ENCODE measurements at regions not wholly inside any gene's neighbourhood (a gene's known extent, or its start where the extent isn't known, plus 50 kb on each side); places are given as distances from the start of the nearest gene placed in this dataset.

DNA sequence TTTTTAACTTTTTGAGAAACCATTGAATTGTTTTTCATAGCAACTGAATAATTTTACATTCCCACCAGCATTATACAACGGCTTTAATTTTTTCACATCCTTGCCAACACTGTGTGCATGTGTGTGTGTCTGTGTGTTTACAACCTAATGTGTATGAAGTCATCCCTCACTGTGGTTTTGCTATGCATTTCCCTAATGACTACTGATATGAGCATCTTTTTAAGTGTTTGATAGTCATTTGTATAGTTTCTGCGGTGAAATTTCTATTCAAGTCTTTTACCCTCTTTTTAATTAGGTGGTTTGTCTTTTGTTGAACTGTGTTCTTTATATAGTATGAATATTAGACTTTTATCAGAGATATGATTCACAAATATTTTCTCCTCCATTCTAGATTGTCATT, 263.1 kb upstream of the COX7C start:
- TF ChIP-seq, protein P1, sequence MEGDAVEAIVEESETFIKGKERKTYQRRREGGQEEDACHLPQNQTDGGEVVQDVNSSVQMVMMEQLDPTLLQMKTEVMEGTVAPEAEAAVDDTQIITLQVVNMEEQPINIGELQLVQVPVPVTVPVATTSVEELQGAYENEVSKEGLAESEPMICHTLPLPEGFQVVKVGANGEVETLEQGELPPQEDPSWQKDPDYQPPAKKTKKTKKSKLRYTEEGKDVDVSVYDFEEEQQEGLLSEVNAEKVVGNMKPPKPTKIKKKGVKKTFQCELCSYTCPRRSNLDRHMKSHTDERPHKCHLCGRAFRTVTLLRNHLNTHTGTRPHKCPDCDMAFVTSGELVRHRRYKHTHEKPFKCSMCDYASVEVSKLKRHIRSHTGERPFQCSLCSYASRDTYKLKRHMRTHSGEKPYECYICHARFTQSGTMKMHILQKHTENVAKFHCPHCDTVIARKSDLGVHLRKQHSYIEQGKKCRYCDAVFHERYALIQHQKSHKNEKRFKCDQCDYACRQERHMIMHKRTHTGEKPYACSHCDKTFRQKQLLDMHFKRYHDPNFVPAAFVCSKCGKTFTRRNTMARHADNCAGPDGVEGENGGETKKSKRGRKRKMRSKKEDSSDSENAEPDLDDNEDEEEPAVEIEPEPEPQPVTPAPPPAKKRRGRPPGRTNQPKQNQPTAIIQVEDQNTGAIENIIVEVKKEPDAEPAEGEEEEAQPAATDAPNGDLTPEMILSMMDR (conservative IDR thresholded peaks at IDR 0.05) = no peak
- H3K27ac ChIP-seq (ENCODE audit: insufficient read length, low read depth, low read length) = no peak overlapping the region
- H3K4me1 ChIP-seq (ENCODE audit: insufficient read depth, low read length) = no peaks in the 10 kb centered on the region
- no peak overlapping the region for H3T11ph ChIP-seq (ENCODE audit: low read length)
- H3K79me2 ChIP-seq (ENCODE audit: insufficient read depth, low read length) = no peaks in the 10 kb centered on the region
- no peak overlapping the region for H2AFZ ChIP-seq (ENCODE audit: low read length)
- H2AK5ac ChIP-seq (ENCODE audit: insufficient read length, low read length) = no peak overlapping the region
- H3K14ac ChIP-seq (ENCODE audit: insufficient read depth, low read length) = no peak overlapping the region
- H2BK20ac ChIP-seq (ENCODE audit: low read depth, low read length, poor library complexity, severe bottlenecking) = no peak overlapping the region
- H2BK5ac ChIP-seq (ENCODE audit: insufficient read length, low read length) = no peak overlapping the region
- no peak overlapping the region for H3K4ac ChIP-seq (ENCODE audit: low read depth, low read length)
- Mint-ChIP-seq H3K4me1 (no peaks in the 10 kb centered on the region), H3K36me3 (ENCODE audit: insufficient read depth in 1 of 3, low read depth in 3 of 3) (no peaks in the 10 kb centered on the region), H3K27ac (no peak overlapping the region), H3K4me3 (no peak overlapping the region), H3K9me3 (no peaks in the 10 kb centered on the region), H3K27me3 (ENCODE audit: low read depth) (no peaks in the 10 kb centered on the region)
- H3K56ac ChIP-seq (ENCODE audit: insufficient read length, low read depth, low read length) = no peak overlapping the region
- H2BK15ac ChIP-seq (ENCODE audit: low read depth, low read length) = no peak overlapping the region
- no peak overlapping the region for H4K8ac ChIP-seq (replicated peaks; ENCODE audit: insufficient read length, low read depth, low read length)
- no peak overlapping the region for H4K91ac ChIP-seq (ENCODE audit: insufficient read length, low read depth, low read length)
- no peak overlapping the region for H4K5ac ChIP-seq (ENCODE audit: insufficient read length, low read depth, low read length)
- no peak for DNase-seq
- no peak overlapping the region for H3K23ac ChIP-seq (ENCODE audit: insufficient read length, low read depth, low read length)
- no peak overlapping the region for H2BK120ac ChIP-seq (ENCODE audit: low read depth, low read length, poor library complexity, severe bottlenecking)
- no CpG with 5 or more reads among the region's 2 CpGs for WGBS (ENCODE audit: extremely low coverage, insufficient read length, low lambda C conversion rate)
- no peaks in the 10 kb centered on the region for H3K23me2 ChIP-seq (ENCODE audit: insufficient read length, low read depth, low read length, poor library complexity, severe bottlenecking)
- no peak overlapping the region for H3K9ac ChIP-seq (ENCODE audit: extremely low read depth, insufficient read length, low read length)
- no peaks in the 10 kb centered on the region for H3K27me3 ChIP-seq (ENCODE audit: insufficient read depth, low read length)
- H4K20me1 ChIP-seq (ENCODE audit: control insufficient read depth, insufficient read depth, insufficient read length) = no peaks in the 10 kb centered on the region
- H2BK12ac ChIP-seq (ENCODE audit: insufficient read length, low read depth, low read length) = no peak overlapping the region
- no peak overlapping the region for H3K4me2 ChIP-seq (ENCODE audit: insufficient read depth, insufficient read length, low read length)
- H3K18ac ChIP-seq (ENCODE audit: insufficient read length, low read depth, low read length) = no peak overlapping the region
- no peaks in the 10 kb centered on the region for H3K9me3 ChIP-seq (ENCODE audit: control insufficient read depth, low read depth, low read length)
- no peaks in the 10 kb centered on the region for H3K79me1 ChIP-seq (ENCODE audit: insufficient read depth, low read depth, low read length, poor library complexity, severe bottlenecking)

All from H9 (cell line).